GM18519 (cell line): ENCODE measurements at regions not wholly inside any gene's neighbourhood (a gene's known extent, or its start where the extent isn't known, plus 50 kb on each side); places are given as distances from the start of the nearest gene placed in this dataset.
"Not testable (repeated sequence)": the region's sequence is repeated elsewhere in the genome, so short reads cannot be mapped to it uniquely, and the experiment has no call there.

Experiments
- ATAC-seq: cut with Tn5 transposase; IDR thresholded peaks from one replicate; pipeline ENCODE4 v1.9.1; 2021; ENCODE audit warnings: mild to moderate bottlenecking, moderate library complexity; ENCODE audit not compliant: unreplicated experiment, low FRiP score

DNA sequence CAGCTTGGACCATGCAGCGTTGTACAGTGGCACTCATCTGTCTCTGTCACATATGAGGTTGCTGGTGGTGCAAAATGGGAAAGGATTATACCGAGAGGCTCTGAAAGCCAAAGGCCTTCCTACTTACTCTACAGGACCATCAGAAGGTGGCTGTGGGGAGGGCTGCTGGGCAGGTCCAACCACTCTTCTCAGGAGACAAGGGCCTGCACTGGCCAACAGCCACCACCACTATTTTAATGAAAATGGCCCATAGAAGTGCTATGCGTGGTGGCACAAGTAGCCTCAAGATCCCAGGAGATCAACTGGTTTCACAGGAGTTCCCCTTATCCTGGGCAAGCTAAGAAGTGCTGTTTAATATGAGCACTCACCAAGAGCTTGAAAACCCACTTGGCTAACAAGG, 52.3 kb downstream of the MRPL57 start:
- ATAC-seq, result no peak

DNA sequence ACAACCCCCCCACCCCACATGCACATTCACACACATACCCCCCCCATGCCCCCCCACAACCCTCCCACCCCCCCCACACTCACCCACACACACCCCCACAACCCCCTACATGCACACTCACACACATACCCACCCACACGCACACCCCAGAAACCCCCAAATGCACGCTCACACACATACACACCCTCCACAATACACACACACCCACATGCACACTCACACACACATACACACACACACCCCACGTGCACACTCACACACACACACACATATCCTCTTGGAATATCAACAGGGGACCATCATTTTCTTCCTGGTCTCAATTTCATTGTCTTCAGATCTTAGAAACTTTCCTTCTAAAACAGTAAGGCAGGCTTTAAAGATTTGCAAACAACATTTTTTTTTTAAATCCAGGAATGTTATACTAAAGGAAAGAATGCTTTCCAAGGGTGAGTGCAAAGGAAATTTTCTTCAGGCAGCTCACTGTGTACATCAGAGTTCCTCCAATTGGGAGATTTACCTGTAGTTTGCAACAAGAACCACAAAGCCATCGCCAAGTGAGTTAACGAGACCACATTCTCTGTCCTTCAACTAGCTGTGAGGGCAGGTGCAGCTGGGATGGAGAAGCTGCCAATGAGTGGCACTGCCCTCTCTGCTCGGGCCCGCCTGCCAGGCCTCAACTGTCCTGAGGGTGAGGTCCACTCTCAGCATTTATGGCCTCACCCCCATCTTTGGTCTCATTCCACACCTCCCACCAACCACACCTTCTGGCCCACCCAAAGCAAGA, 53.0 kb downstream of the MRPL57 start:
- no peak for ATAC-seq

DNA sequence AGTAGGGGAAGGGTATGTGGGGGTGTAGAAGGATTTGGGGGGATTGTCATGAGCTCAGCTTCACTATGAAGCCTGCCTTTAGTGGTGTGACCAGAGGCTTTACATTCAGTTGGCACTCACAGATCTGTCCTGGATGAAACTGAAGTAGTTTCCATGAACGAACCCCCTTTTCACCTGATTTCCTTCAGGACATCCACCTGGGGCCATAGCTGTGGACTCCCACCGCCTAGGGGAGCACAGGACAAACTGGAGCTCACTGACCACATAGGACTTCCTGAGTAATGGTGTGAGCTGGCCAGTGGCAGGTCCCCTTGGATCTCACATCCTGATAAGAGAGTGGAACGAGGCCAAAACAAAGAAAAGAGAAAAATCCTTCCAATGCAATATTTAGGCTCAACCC, 54.1 kb downstream of the MRPL57 start:
- ATAC-seq, result no peak

DNA sequence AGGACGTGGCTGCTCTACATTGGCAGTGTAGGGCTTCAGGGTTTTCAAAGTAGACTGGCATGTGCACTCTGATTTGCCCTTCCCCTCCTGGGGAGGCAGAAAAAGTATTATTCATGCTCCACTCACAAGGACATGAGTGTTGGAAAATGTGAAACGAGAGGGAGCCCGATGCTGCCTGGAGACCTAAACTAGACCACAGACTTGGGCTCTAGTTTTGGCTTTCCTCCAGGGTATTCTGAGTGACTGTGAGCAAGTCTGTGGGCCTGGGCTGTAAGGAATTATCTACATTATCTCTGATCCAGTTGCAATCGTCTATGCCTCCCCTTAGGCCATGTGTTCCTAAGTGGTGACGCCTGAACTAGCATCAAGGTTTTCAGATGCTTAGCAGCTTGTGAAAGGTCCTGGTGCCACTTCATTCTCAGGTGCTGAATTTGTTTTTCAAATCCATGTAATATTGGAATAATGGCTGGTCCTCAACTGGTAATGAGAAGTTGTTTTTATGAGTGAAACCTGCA, 55.0 kb downstream of the MRPL57 start:
- no peak for ATAC-seq

DNA sequence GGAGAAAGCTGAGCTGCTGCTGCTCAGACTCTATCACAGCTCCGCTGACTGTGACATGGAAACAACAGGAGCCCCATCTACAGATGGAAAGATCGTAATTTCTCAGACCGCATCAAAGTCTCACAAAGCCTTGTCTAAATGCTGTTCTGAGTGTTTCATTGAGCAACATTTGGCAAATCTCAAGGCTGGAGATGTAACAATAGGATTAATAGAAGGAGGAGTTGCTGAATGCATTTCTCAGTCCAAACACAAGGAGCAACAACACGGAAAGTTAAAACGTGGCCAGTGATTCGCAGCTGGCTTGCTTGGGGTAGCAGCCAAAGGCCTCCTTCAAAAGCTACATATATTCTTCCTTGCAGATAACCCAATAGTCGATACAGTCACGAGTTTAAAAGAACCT, 55.7 kb downstream of the MRPL57 start:
- no peak for ATAC-seq

DNA sequence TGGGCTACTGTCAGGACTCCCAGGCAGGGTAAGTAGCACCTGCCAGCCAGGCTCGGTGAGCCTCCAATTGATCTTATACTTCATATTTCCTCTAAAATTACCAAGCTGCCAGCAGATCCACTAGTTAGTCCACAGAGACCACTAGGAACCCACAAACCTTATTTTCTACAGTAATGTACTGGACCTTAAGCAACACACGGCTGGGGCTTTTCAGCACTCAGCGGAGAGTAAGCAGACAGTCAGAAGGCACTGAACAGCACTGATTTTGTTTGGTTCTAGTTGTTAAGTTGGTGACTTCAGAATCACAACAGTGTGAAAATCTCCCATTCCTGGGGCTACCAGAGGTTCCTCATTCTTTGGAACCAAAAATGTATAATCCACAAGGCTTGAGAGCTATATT, 56.1 kb downstream of the MRPL57 start:
- no peak for ATAC-seq

DNA sequence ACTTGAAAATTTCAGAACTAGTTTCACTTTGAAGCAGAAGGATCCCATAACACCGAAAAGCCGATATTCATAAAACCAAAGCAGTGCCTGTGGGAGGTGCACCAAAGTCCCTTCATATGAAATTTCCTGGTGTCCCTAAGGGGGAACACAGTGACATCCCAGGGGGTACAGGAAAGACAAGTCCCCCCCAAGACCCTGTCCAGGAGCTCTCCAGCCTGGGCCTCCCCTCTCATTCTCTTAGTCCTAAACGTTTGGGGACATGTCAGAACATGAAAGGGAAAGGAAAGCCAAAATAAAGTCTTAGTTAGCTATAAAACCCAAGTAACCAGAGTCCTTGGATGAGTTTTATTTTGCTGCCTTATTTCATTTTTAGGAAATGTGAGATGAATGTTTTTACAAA, 56.6 kb downstream of the MRPL57 start:
- ATAC-seq, result no peak

DNA sequence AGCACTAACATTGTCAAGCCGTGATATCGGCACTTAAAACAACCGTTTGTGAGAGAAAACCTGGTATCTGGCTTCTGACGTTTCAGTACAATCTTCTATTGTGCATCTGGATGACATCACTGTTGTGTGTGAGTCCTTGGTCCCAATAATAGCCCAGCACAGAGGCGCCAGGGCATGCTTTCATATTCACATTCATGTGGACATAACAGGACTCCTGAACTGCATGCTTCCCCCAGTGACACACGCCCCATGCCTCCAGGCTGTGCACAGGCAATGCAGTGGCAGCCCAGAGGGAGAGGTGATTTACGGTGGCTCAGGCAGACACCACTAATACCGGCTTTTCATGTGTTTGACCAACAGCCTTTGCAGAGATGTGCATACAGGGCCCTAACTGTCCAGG, 58.1 kb downstream of the MRPL57 start:
- ATAC-seq, result no peak

DNA sequence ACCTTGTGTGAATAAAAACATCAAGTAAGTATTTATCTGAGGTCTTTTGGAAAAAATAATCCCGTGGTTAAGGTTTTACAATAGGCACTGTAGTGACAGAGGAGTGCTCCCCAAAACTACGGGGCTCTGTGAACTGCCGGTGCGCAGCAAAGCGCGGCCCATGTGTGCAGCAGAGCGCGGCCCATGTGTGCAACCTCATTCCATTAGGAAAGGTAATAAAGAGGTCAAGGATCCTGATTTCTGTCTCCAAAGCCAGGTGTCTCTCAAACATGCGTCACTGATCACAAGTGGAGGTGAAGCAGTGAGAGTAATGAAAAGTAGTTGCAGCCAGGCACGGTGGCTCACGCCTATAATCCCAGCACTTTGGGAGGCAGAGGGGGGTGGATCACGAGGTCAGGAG, 58.7 kb downstream of the MRPL57 start:
- no peak for ATAC-seq

DNA sequence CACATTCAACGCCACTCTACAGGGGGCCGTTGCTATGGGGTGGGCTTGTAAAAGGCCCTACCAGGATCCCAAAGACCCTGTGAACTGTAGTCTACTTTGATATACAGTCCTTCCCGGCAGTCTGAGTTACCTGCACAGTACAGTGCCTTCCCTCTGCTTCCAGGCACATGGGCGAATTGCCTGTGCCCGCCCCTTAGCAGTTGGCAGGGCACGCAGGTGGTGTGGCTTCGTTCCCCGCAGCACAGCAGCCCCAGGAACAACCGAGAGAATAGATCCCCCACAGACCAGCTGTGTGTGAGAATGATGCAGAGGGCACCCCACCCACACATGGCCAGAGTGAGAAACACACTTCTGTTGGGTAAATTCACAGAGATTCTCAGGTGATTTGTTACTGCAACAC, 60.6 kb downstream of the MRPL57 start:
- ATAC-seq, result no peak

DNA sequence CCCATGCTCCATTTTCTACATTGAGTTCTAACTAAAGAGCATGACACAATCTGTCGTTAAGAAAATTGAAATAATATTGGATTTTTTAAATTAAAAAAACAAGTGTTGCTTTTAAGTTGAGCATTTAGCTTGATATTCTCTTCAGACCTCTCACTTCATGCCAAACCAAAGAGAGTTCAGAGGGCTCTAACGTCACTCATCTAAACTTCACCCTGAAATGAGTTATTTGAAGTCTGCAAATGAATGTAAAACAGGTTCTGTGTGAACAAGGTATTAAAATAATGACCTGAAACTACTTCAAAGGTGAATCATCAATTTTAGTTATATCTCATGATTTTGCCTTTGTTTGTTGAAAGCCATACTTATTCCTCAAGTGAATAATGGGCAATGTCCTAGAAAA, 61.8 kb downstream of the MRPL57 start:
- no peak for ATAC-seq

DNA sequence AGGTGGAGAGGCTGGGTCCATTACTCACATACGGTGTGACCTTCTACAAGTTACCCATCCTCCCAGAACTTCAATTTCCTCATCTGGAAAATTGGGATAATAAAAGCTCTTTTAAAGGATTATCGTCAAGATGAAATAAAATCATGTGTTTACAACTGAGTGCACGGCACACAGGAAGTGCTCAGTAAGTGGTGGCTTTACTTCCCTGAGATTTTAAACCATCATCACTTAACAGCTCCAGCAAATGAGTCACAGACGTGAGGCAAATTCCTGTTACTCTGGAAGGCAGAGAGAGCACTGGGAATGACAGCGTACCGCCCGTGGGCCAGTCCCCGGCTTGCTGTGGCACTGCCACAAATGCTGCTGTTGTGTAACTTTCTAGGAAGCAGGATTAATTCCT, 64.1 kb downstream of the MRPL57 start:
- no peak for ATAC-seq

DNA sequence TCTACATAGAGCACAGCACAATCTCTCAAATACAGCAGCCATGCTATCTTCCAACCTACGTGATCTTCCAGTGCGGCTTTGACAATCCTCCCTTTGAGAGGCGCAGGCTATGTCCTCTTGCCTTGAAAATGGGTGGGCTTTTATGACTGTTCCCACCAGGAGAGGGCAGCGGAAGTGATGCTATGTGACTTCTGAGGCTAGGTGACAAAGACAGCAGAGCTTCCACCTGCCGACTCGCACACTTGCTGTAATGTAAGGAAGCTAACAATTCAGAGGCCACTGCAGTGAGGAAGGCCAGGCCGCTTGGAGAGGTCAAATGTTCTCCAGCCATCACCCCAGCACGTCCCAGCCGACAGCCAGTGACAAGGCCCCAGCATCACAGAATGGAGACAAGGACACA, 65.8 kb downstream of the MRPL57 start:
- ATAC-seq, result no peak

DNA sequence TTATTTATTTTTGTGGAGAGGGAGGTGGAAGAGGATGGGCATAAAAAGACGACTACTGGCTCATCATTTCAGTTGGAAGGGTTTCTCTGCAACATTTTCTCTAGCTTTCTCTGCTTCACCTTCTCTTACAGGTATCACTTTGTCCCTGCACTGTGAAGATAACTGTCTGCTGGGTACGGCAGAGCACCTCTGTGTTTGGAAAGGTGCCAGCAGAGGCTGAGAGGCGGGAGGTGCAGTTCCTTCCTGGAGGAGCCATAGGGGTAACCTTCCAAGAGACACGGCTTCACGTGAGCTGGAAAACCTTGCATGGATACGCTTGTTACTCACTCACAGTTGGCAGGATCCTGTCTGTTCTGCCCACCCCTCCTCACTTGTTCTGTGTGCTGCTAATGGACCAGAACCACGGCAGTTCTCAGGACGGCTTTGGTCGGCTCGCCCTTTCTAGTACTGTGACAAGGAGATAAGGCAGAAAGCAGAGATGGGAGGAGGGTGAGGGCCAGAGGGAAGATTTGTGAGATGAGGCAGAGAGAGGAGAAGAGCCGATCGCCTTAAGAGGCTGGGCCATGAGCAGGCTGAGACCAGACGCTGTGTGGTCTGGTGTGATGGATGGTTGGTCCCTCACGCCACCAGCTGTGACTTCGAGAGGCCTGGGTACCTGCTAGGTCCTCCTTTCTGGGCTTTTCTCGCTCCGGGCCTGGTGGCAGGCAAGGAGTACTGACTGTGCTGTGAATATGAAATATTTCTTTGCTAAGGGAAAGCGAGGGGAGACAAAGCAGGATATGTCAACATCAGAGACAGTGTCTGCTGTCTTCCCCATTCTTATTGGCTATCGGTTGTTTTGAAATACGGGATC, 66.8 kb downstream of the MRPL57 start:
- ATAC-seq, result no peak

DNA sequence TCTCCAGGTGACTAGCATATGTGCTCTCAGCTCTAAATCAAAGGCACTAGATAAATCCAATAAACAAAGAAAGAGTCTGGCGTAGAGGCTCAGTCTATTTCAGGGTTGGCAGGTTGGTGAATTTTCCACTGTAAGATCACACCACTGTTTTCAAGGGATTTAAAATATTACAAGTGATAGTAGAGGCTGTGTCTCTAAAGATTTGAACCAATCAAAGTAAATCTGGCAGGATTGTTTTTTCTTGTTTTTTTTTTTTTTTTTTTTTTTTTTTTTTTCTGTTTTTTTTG, 67.4 kb downstream of the MRPL57 start:
- not testable (repeated sequence) for ATAC-seq

DNA sequence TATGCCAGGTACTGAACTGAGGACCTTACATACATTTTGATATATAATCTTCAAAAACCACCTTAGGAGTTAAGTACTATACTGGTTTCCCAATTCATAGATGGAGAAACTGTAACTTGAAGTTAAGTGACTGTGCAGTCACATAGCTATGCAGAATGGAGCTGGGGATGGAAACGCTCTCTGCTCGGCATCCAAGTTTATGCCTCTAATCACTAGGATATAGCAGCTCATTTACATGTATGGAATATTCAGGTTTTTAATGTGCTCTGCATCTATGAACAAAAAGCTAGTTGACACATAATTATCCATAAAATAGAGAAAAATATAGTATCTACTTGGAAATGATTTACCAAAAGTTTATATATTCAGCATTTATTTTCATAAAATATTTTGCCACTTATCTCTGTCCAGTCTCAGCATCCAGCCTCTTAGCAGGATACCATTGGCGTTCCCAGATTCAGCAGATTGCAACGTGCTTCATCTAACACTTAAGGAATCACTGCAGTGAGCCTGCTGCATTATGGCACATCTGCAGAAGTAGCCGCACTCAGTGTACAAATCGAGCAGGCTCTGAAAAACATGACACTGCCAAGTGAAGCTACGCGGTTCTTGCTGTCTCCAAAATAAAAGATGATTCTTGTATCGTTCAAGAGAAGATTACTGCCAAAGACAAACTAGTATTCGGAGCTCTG, 70.4 kb downstream of the MRPL57 start:
- ATAC-seq, result no peak

DNA sequence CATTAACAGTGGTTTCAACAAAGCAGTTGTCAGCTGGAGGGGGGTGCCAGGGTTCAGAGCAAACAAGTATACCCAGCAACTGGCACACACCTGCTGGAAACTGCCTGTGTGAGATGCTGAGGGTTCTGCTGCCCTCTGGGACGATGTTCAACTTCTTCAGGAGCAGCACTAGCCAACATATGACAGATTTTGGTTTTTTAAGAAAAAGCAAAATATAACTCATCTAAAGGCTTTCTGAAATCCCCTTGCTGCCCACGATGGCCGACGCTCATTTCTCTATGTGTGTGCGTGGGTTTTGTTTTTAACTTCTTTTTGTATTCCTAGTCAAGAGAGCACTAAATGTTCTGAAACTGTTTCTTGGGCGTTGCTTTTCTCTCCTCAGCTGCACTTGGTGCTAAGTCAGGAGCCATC, 79.9 kb downstream of the MRPL57 start:
- no peak for ATAC-seq

DNA sequence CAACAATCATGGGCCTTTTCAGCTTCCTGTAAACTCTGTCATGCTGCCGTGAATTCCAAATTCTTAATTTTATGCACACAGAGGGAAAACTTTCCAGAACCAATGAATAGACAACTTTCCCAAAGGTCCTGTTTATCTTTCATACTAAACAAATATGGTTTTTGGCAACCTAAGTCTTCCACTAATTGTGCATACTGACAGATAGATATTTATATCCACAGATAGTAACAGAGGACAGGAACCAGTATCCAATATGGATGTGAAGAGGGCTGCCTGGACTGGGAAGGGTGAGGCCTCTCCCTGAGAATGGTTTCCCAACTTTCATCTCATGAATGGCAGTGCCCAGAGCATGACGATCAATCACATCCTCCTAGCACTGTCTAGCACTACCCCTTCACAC, 80.4 kb downstream of the MRPL57 start:
- ATAC-seq, result no peak

DNA sequence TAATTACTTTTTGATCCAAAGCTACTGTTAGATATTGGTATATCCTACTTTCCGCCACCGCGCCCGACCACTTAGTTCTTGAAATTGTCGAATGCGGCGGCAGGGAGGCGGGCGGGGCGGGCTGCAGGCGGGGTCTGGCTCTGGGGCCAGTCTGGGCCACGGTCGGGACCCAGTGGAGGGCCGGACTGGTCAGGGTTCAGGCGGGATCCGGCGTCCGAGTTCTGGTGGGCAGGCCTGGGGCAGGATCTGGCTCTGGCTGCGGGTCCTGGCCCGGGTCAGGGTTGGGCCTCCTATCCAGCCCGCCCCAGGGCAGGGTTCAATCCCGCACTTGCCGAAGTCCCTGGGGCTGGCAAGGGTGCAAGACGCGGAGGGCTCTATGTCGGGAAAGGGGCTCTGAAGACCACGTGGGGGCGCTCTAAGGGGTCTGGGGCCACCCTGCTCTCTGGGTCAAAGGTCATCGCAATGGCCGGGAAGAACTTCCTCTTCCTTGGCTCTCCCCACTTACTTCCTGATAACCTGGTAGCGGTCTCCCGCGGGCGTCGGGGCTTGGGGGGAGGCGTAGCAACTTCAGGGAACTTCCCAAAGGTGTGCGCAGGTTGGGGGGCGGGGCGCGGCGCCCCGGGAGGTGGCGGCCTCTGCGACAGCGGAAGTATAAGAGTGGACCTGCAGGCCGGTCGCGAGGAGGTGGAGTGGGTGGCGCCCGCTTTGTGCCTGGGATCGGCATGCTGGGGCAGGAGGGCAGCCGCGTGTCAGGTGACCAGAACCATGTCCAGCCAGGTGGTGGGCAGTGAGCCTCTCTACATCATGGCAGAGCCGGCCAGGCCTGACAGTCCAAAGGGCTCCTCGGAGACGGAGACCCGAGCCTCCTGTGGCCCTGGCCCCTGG, 83.4 kb downstream of the MRPL57 start:
- no peak for ATAC-seq

DNA sequence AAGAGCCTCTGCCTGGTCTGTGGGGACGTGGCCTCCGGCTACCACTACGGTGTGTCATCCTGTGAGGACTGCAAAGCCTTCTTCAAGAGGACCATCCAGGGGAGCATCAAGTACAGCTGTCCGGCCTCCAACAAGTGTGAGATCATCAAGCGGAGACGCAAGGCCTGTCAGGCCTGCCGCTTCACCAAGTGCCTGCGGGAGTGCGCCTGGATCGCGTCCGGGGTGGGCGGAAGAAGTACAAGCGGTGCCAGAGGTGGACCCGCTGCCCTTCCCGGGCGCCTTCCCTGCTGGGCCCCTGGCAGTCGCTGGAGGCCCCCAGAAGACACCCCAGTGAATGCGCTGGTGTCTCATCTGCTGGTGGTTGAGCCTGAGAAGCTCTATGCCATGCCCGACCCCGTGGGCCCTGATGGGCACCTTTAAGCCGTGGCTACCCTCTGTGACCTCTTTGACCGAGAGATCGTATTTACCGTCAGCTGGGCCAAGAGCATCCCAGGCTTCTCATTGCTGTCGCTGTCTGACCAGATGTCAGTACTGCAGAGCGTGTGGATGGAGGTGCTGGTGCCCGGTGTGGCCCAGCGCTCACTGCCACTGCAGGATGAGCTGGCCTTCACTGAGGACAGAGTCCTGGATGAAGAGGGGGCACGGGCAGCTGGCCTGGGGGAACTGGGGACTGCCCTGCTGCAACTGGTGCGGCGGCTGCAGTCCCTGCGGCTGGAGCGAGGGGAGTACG, 84.3 kb downstream of the MRPL57 start:
- ATAC-seq, result not testable (repeated sequence)
